HG02870 (cell line): ENCODE measurements at regions not wholly inside any gene's neighbourhood (a gene's known extent, or its start where the extent isn't known, plus 50 kb on each side); places are given as distances from the start of the nearest gene placed in this dataset.
"Not testable (repeated sequence)": the region's sequence is repeated elsewhere in the genome, so short reads cannot be mapped to it uniquely, and the experiment has no call there.

Experiments used
- ATAC-seq: cut with Tn5 transposase; IDR thresholded peaks from one replicate; pipeline ENCODE4 v1.9.1; 2021; ENCODE audit warnings: mild to moderate bottlenecking, moderate library complexity; ENCODE audit not compliant: unreplicated experiment

GRCh38 chr6:166703149-166703710 lies 76.2 kb upstream of the RPS6KA2 start:
- ATAC-seq, result no peak

GRCh38 chr6:166701424-166701823 lies 74.4 kb upstream of the RPS6KA2 start:
- ATAC-seq, result not testable (repeated sequence)

GRCh38 chr6:166700871-166701270 lies 73.8 kb upstream of the RPS6KA2 start:
- not testable (repeated sequence) for ATAC-seq

- no peak for ATAC-seq
These were observed 70.1 kb upstream of the RPS6KA2 start for GRCh38 chr6:166697113-166697512.

- no peak for ATAC-seq
These were observed 66.8 kb upstream of the RPS6KA2 start for GRCh38 chr6:166693880-166694279.

- ATAC-seq, result no peak
These were observed 65.8 kb upstream of the RPS6KA2 start for GRCh38 chr6:166692723-166693302.

GRCh38 chr6:166691746-166692145 lies 64.7 kb upstream of the RPS6KA2 start:
- ATAC-seq, result no peak

- no peak for ATAC-seq
These were observed 64.1 kb upstream of the RPS6KA2 start for GRCh38 chr6:166691199-166691598.

GRCh38 chr6:166689687-166690086 lies 62.6 kb upstream of the RPS6KA2 start:
- no peak for ATAC-seq

GRCh38 chr6:166688901-166689300 lies 61.9 kb upstream of the RPS6KA2 start:
- no peak for ATAC-seq

GRCh38 chr6:166687879-166688205 lies 60.8 kb upstream of the RPS6KA2 start:
- ATAC-seq, result no peak

GRCh38 chr6:166687070-166687878 lies 60.2 kb upstream of the RPS6KA2 start:
- ATAC-seq, result no peak

GRCh38 chr6:166686317-166686716 lies 59.3 kb upstream of the RPS6KA2 start:
- no peak for ATAC-seq

- no peak for ATAC-seq
These were observed 57.8 kb upstream of the RPS6KA2 start for GRCh38 chr6:166684866-166685265.

- ATAC-seq, result no peak
These were observed 57.1 kb upstream of the RPS6KA2 start for GRCh38 chr6:166684170-166684569.

GRCh38 chr6:166683477-166683876 lies 56.4 kb upstream of the RPS6KA2 start:
- no peak for ATAC-seq

- no peak for ATAC-seq
These were observed 52.5 kb upstream of the RPS6KA2 start for GRCh38 chr6:166679566-166679965.

GRCh38 chr6:166678426-166678825 lies 51.4 kb upstream of the RPS6KA2 start:
- ATAC-seq, result no peak

- no peak for ATAC-seq
These were observed 50.9 kb upstream of the RPS6KA2 start for GRCh38 chr6:166677941-166678340.
